ENCODE measurements at regions not wholly inside any gene's neighbourhood (a gene's known extent, or its start where the extent isn't known, plus 50 kb on each side); places are given as distances from the start of the nearest gene placed in this dataset.

DNA sequence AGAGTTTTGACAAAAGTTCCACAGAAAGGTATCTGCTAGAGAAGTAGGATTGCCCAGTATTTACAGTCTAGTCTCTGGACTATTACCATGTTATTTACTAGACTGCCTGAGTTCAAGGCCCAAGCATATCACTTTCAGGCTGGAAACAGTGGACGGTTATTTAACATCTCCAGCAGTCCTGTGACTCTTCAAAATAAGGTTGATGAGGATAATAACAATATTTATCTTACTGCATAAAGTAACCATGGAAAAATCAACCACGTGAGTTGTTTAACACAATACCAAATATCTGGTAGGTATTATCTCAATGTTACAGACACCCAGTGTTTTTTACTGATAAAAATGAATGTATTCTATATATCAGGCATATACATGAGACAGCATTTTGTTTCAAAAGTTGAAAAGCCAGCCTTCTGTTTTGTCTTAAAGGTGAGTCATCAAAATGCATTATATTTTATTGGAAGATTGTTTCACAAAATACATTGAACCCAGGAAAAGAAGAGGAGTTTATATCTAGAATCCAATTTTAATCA lies 535.8 kb downstream of the TBL1XR1 start (continued):
- TF ChIP-seq, protein P1, sequence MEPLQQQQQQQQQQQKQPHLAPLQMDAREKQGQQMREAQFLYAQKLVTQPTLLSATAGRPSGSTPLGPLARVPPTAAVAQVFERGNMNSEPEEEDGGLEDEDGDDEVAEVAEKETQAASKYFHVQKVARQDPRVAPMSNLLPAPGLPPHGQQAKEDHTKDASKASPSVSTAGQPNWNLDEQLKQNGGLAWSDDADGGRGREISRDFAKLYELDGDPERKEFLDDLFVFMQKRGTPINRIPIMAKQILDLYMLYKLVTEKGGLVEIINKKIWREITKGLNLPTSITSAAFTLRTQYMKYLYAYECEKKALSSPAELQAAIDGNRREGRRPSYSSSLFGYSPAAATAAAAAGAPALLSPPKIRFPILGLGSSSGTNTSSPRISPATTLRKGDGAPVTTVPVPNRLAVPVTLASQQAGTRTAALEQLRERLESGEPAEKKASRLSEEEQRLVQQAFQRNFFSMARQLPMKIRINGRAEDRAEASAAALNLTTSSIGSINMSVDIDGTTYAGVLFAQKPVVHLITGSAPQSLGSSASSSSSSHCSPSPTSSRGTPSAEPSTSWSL (CRISPR knock-in tag; IDR thresholded peaks at IDR 0.05; ENCODE audit: borderline replicate concordance), result no peak
- TF ChIP-seq, protein P2, sequence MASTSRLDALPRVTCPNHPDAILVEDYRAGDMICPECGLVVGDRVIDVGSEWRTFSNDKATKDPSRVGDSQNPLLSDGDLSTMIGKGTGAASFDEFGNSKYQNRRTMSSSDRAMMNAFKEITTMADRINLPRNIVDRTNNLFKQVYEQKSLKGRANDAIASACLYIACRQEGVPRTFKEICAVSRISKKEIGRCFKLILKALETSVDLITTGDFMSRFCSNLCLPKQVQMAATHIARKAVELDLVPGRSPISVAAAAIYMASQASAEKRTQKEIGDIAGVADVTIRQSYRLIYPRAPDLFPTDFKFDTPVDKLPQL (IDR thresholded peaks at IDR 0.05; ENCODE audit: extremely low read depth, insufficient read length), result no peak
- TF ChIP-seq KDM4B (IDR thresholded peaks at IDR 0.05; ENCODE audit: borderline replicate concordance in 2 of 2, low read depth in 1 of 2) (no peak), HLTF (IDR thresholded peaks at IDR 0.05) (no peak), ZNF551 (CRISPR knock-in tag; IDR thresholded peaks at IDR 0.05) (no peak), ESRRB (CRISPR knock-in tag; IDR thresholded peaks at IDR 0.05; ENCODE audit: borderline replicate concordance) (no peak), STAT5B (CRISPR knock-in tag; IDR thresholded peaks at IDR 0.05) (no peak), SIN3B (IDR thresholded peaks at IDR 0.05; ENCODE audit: low read depth) (no peak), TFAM (CRISPR knock-in tag; conservative IDR thresholded peaks at IDR 0.05) (no peak), ZNF23 (CRISPR knock-in tag; IDR thresholded peaks at IDR 0.05) (no peak), ARNT (IDR thresholded peaks at IDR 0.05) (peak; percentile 50 to 90; a peak in 1 of 4 replicates), SAP30 (IDR thresholded peaks at IDR 0.05; ENCODE audit: borderline replicate concordance, insufficient read depth, low read depth, low read length, poor library complexity, severe bottlenecking) (no peak), KAT7 (CRISPR knock-in tag; IDR thresholded peaks at IDR 0.05; ENCODE audit: borderline replicate concordance) (no peak), RBM34 (IDR thresholded peaks at IDR 0.05; ENCODE audit: borderline replicate concordance, insufficient read depth, low read length) (no peak), ZFP30 (CRISPR knock-in tag; IDR thresholded peaks at IDR 0.05; ENCODE audit: borderline replicate concordance) (no peak), SLC30A9 (CRISPR knock-in tag; IDR thresholded peaks at IDR 0.05) (no peak), ZNF79 (CRISPR knock-in tag; IDR thresholded peaks at IDR 0.05; ENCODE audit: low read depth) (no peak), RAD21 (CRISPR knock-in tag; conservative IDR thresholded peaks at IDR 0.05 in 1 of 2, IDR thresholded peaks at IDR 0.05 in 1 of 2) (peak in 1 of 2 experiments; percentile 19; a peak in 1 of 4 replicates), BHLHE40 (IDR thresholded peaks at IDR 0.05; ENCODE audit: low read length) (peak; percentile 87), BCOR (IDR thresholded peaks at IDR 0.05) (no peak), ZNF212 (CRISPR knock-in tag; IDR thresholded peaks at IDR 0.05) (no peak), CHCHD3 (CRISPR knock-in tag; IDR thresholded peaks at IDR 0.05) (no peak)
- TF ChIP-seq, protein P3, sequence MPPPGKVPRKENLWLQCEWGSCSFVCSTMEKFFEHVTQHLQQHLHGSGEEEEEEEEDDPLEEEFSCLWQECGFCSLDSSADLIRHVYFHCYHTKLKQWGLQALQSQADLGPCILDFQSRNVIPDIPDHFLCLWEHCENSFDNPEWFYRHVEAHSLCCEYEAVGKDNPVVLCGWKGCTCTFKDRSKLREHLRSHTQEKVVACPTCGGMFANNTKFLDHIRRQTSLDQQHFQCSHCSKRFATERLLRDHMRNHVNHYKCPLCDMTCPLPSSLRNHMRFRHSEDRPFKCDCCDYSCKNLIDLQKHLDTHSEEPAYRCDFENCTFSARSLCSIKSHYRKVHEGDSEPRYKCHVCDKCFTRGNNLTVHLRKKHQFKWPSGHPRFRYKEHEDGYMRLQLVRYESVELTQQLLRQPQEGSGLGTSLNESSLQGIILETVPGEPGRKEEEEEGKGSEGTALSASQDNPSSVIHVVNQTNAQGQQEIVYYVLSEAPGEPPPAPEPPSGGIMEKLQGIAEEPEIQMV (tag; conservative IDR thresholded peaks at IDR 0.05; ENCODE audit: low read depth), result no peak
- TF ChIP-seq, protein P4, sequence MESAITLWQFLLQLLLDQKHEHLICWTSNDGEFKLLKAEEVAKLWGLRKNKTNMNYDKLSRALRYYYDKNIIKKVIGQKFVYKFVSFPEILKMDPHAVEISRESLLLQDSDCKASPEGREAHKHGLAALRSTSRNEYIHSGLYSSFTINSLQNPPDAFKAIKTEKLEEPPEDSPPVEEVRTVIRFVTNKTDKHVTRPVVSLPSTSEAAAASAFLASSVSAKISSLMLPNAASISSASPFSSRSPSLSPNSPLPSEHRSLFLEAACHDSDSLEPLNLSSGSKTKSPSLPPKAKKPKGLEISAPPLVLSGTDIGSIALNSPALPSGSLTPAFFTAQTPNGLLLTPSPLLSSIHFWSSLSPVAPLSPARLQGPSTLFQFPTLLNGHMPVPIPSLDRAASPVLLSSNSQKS (CRISPR knock-in tag; IDR thresholded peaks at IDR 0.05), result no peak
- TF ChIP-seq, protein P5, sequence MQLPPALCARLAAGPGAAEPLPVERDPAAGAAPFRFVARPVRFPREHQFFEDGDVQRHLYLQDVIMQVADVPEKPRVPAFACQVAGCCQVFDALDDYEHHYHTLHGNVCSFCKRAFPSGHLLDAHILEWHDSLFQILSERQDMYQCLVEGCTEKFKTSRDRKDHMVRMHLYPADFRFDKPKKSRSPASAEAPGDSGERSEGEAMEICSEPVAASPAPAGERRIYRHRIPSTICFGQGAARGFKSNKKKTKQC (CRISPR knock-in tag; IDR thresholded peaks at IDR 0.05), result no peak

Measured in K562 (cell line).